AG08396 (cell line): ENCODE measurements at regions not wholly inside any gene's neighbourhood (a gene's known extent, or its start where the extent isn't known, plus 50 kb on each side); places are given as distances from the start of the nearest gene placed in this dataset.
A peak's percentile ranks its signal among the peaks of the same experiment; 100 is the strongest.

Experiments used
- DNase-seq: peaks from one replicate; pipeline ENCODE4 v3.0.0; 2012; ENCODE audit warnings: low spot score, mixed read lengths

DNA sequence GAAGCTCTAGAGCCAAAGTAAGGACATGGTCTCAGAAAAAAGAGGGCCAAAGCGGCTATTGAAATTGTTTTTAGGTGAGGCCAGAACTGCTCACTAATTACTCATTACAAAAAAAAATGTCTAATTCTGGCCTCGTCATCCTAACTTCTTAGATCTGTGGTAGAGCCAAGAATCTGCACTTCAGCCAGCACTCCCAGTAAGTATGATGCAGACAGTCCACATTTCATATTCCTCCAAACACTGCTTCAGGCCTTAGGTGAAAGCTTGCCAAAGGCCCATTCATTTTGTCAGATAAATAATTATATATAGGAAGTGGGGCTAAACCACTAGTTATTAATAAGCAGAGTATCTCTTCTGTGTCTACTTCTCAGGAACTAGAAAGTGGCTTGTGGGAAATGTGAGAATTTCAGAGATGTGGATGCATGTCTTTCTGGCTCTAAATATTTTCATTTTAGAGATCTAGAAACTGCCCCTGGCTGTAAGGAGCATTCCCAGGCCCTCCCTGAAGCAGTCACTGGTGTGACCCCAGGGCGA is 554.0 kb downstream of the TLE4 start:
- DNase-seq: peak; percentile 16

DNA sequence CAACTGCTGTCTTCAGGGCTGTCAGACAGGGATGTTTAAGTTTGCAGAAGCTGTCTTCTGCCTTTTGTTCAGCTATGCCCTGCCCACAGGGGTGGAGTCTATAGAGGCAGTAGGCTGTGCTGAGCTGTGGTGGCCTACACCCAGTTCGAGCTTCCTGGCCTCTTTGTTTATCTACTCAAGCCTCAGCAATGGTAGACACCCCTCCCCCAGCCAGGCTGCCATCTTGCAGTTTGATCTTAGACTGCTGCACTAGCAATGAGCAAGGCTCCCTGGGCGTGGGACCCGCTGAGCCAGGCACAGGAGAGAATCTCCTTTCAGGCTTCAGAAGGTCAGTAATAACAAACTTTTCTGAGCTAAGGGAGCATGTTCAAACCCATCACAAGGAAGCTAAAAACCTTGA is 545.3 kb downstream of the TLE4 start:
- no peak for DNase-seq

DNA sequence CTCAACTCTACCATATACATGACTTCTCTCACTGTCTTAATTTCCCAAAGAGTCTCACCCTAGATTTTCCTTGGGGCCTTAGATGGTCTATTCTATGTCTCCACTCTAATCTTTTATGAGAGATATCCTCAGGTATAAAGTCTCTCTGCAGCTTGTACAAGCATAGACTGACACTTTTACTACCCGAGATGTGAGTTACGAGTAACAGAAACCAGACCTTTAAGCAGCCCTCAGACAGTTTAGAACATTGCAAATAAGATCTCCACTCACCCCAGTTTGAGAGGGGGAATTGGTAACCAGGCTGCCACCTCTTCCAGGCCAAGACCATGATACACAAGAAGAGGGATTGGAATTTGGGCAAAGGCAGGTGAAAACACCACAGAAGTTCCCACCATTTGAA is 542.5 kb downstream of the TLE4 start:
- DNase-seq: no peak

DNA sequence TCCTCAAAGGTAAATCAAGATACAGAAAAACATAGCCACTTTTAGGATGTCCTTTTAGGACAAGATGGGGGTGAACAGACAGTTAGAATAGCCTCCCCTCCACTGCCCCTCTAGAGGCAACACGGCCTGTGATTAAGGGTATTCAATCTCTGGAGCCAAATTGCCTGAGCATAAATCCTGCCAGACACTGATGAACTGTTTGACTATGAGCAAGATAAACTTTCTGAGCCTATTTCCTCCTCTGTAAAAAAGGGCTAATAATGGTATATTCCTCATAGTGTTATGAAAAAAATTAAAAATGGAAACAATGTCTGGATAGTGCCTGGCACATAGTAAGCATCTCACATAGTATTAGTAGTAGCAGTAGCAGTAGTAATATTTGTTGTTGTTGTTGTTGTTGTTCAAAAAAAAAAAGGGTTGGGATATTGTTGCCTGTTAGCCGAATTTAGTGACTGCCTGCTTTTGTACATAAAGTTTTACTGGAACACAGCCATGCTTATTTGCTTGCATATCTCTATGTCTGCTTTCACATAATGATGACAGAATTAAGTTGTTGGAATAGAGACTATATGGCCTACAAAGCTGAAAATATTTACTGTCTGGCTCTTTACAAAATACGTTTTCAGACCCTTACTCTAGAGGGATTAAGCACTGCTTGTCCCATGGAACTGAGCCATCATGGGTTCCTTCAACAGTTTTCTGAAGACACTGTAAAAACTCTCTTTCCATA is 536.3 kb downstream of the TLE4 start:
- DNase-seq: no peak

DNA sequence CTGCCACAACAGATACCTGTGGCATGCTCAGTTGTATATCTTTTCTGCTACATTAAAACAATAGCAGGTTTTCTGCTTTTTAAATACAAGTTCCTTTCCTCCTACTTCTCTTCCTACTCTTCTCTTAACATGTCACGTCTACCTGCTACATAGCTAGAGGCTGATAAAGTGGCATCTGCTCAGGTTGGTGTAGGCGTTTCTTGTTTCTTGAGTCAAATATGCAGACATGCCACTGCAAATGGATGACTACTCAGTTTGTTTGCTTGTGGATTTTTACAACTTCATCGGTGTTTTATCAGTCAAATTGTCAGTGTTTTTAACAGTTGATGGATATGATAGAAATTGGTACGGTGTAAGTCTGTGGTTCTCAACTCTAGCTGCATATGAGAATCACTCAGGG is 525.7 kb downstream of the TLE4 start:
- DNase-seq: no peak

DNA sequence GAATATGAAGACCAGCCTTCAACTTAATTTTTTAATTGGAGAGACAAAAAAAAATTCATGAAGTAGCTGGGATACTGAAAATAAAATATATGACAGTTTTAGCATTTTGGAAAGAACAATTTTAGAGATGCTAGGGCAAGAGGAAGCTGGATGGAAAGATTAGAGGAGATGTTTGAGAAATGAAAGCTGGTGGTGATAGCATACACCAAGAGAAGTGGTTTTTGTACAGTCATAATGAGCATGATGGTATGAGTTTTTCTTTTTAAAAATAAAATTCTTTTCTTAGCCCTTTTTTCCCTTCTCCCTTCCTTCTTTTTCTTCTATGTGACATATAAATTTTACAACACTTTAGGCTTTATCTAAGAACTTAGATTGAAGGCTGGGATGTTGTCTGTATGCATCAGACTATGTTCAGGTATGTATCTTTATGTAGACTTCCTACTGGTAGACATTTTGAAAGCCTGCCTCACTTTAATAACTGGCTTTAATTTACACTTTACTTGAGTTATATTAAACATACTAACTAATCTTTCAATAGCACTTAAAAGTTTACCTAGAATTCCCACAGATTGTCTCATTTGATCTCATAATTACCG is 522.5 kb downstream of the TLE4 start:
- no peak for DNase-seq

DNA sequence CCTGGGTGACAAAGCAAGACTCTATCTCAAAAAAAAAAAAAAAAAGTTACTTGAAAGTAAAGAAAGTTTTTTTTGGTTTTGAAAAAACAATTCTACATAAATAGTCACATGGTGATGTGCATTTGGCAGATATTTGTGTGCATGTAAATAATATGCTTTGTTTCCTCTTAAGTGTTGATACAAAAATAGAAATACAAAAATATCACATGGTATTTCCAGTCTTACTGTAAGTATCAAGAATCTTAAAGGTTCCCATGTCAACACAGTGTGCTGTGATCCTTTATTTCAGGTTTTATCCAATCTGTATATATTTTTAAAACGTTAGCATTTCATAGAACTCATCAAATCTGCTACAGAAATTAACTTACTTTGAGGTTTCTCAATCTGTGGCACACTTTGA is 521.9 kb downstream of the TLE4 start:
- no peak for DNase-seq

DNA sequence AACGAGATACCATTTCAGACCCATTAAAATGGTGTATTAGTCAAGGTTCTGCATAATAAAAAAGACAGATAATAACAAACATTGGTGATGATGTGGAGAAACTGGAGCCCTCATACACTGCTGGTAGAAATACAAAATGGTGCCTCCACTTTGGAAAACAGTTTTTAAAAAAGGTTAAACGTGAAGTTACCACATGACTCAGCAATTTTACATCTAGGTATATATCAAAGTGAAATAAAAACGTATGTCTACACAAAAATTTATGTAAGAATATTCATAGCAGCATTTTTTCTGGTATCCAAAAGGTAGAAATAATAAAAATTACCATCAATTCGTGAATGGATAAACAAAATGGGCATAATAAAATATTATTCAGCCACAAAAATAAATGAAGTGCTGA is 519.8 kb downstream of the TLE4 start:
- no peak for DNase-seq

DNA sequence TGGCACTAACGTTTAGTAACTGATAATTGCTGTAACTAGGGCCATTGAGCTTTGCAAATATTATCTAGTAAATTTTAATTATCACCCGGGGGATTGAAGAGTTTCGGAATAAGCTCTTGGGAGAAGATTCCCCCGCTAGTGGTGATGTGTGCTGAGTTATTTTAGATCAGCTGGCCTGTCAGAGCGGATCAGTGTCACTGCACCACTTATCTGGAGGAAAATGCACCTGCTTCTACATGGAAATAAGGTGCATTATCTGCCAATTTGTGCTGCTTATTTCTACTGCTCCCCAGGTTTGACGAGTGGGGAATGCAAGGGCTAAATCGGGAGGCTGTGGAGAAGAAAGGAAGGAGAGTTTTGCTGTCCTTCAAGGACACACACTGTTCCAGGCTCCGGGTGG is 518.6 kb downstream of the TLE4 start:
- DNase-seq: no peak

DNA sequence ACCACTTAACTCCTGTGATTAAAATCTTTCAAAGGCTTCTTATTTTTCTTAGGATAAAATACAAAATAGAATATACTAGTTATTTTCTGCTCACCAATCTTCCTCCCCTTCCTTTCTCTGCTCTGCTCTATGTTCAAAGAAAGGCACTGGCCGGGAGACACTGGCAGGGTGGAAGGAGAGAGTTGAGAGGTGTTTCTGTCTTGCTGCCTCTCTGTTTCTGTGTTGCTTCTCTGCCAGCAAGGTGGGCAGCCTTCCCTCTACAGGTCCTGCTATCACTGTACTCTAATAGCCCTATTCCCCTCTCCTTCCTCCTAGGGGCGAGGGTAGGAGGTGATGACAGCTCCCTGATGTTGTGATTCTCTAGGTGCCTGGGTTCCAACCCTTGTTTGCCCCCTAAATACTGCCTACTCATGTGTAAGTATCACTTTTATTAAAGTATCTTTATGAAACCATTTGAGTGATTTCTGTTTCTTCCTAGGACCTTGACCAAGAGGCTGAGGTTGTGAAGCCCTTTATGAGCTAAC is 515.1 kb downstream of the TLE4 start:
- no peak for DNase-seq

DNA sequence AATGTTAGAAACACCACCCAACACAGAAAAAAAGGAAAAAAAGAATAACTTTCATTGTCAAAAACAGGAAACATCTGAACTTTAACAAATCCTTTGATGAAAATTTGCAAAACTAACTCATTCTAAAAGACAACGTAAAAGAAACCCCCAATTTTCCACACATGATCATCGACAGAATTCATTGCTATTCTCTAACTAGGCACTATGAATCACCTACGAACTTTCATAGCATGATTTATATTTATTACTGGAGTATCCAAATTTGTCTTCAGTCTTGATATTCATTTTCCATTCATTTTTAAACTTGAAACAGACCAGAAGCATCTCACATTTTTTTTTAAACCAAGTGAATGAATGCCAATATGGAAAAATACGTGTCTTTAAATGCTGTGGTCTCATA is 514.6 kb downstream of the TLE4 start:
- DNase-seq: no peak

DNA sequence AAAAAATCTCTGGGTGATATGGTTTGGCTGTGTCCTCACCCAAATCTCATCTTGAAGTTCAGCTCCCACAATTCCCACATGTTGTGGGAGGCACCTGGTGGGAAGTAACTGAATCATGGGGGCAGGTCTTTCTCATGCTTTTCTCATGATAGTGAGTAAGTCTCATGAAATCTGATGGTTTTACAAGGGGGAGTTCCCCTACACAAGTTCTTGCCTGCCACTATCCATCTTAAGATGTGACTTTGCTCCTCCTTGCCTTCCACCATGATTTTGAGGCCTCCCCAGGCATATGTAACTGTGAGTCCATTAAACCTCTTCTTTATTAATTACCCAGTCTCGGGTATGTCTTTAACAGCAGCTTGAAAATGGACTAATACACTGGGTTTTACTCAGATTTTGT is 513.9 kb downstream of the TLE4 start:
- DNase-seq: no peak

DNA sequence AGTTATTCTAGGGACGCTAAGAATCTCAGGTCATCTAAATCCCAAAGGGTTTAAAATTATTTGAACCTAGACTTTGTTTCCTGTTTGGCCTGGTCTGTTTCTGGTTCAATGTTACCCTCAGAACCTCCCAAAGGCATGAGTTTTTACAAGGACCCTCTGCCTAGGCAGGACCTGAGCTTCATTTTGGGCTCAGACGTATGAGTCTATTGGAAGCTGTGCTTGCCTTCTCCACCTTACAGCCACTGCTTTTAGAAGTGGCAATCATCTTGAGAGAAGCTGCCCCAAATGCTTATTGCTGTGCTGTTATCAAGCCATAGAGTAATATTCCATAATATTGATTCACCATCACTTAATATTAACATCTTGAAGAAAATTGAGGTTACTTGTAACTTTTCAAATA is 510.4 kb downstream of the TLE4 start:
- no peak for DNase-seq

DNA sequence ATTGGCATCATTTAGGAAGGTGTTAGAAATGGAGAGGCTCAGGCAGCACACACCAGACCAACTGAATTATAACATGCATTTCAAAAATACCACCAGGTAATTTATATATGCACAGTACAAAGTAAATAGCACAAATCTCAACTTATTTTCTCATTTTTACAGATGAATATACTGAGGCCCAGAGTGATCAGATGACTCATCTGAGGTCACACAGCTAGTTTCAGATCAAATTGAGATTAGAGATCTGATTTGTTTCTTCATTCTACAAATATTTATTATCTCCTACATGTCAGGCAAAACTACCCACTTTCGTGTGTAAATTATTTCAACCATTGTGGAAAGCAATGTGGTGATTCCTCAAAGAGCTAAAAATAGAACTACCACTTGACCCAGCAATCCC is 507.1 kb downstream of the TLE4 start:
- no peak for DNase-seq

DNA sequence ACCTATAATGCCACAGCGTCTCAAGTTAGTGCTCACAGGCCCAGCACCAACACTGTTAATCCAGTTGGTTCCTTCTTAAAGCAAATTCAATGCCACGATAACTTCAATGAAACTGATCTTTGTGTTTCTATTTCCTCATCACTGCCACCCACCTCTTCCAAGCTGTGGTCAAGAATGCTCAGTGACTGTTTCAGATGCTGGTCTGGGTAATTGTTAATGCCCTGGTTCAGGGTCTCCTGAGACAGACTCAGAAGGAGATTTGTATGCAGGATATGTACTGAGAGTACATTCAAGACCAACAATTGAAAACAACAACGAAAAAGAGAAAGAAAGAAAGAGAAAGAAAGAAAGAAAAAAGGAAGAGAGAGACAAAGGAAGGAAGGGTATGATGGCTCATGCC is 505.3 kb downstream of the TLE4 start:
- DNase-seq: no peak

DNA sequence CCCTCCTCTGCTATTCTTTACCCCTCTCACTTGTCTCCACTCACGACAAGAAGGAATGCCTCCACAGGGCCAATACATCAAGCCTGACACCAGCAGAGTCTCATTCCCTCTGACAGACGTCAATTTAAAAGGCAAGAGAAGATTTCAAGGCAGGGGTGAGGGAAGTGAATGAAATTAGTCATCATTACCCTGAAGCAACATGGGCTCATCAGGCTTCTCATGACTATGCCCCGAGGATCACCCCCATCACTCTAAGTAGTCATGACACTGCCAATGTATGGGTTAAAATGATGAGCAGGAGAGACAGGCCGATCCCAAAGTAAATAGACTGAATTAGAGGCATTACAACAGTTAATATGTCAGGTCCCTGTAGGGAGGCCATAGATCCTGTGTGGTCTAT is 504.4 kb downstream of the TLE4 start:
- no peak for DNase-seq

DNA sequence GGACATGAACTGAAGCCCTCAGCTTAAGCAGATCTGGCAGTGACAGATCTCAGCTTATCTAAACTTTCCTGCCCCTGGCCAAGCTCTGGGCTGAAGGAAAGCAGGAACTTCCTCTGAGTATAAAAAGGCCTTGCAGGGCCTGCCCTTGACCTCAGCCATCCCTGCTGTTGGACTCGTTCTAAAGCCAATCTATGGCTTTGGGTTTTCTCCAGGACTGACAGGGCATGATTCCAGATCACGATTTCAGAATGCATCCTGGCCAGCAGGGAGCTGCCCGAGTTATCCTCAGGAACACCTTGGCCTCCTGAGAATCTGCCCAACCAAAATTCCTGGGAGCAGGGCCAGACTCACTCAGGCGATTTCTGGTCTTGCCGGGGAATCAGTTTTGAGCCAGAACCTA is 502.7 kb downstream of the TLE4 start:
- no peak for DNase-seq

DNA sequence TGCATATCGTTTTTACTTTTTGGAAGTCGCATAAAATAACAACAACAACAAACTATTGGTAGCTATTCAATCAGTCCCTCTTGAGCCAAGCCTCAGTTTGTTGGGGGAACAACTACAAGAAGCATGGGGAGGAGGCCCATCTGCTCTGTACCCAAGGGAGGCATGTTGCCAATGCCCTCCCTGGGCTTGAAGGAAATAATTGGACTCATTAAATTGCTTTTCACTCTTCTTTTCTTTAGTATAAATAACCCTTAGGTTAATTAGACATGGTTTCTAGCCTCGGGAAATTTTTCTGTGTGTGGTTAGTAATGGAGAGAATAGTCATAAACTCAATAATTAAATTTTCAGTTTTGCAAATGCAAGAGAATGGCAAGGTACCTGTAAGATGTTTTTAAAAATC is 500.7 kb downstream of the TLE4 start:
- no peak for DNase-seq

DNA sequence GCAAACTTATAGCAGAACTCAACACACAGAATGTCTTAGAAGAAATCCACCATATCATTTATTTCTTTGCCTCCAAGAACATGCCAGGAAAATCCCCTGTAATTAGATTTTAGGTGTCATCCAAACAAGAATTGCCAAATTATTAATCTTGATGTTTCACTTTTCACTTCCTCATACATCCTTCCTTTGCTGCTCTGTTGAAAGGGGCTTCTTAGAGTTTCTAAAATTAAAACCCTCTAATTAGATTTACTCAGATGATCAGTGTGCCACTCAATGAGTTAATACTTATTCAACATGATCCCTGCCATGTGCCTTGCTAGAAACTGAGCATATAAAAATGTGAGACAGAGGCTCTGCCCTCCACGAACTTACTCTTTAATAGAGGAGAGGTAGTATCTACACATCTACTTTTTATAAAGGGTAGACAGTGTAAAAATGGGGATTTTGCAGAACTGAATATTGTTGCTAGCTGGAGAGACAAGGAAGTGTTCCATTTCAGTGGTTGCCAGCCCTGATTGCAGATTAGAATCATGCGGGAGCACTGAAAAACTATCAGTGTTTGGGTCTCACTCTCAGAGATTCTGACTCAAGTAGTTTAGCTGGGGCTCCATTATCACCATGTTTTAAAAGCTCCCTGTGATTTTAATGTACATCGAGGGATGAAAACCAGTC is 498.4 kb downstream of the TLE4 start:
- no peak for DNase-seq

DNA sequence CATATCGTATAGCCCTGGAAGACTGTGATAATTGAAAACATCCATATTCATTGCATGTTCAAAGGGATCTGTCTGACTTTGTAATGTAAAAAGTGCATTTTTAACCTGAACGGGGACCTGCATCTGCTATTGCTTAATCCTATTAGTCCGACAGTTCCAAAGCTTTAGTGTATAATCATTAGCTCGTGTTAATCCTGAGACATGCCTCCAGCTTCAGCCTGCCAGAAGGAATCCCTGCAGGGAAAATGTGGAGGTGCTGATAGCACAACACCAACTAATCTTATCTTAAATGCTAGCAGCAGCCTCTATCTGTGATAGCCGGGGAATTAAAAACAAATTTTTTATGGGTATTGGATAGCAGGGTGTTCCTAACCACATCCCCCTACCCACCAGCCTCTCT is 495.2 kb downstream of the TLE4 start:
- no peak for DNase-seq

DNA sequence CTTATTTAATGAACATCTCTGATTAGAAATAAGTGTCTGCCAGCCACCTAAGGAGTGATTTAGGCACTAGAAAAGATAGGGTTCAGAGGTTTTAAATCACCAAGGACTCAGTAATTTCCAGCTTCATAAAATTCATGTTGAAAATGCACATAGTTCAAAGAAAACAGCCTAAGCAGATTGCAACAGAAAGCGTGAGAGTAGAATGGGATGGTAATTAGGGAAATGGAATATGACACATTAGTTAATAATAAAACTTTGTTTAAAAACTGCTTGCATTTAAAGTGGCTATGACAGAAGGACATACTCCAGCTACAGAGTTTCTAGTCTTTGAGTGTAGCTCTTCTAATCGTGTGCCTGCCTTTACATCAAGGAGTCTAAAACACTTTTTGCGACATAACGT is 490.8 kb downstream of the TLE4 start:
- no peak for DNase-seq

DNA sequence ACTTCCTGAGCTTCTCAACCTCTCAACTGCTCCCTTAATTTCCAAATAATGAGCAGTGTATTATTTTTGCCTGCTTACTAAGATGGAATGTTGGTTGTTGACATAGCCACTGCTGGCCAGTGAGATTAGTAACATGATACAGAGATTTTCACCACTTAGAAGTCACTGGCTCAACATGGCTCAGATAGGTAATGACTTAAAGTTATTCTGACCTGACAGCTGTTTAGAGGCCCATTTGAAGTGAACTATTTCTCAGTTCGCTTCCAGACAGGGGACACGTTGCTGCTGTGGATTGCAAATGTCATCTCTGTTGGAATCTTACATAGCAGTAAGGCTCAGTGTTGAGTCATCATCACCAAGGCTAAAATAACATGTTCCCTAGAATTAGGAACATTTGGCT is 490.2 kb downstream of the TLE4 start:
- DNase-seq: peak; percentile 47

DNA sequence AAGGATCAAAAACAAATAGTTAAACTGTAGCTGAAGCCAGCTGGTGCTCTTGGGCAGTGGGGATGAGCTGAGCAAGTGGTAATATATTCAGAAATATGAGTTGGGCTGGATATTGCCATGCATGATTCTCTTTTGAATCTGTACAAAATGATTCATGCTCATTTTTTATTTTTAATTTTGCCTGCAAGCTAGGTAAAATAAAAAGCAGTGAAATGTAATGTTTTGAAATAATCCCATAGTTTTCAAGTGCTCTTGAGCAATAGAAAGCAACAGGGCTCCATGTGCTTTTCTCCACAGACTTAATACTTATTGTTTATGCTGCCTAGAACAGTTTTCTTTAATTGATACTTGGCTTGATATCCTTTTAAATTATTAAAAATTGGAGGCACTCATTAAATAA is 489.3 kb downstream of the TLE4 start:
- no peak for DNase-seq
